NCI-H446 treated with DMSO at 0.1 percent for 48 hours (cell line): ENCODE measurements at regions not wholly inside any gene's neighbourhood (a gene's known extent, or its start where the extent isn't known, plus 50 kb on each side); places are given as distances from the start of the nearest gene placed in this dataset.
"Not testable (repeated sequence)": the region's sequence is repeated elsewhere in the genome, so short reads cannot be mapped to it uniquely, and the experiment has no call there.

Experiments used
- DNase-seq: peaks from one replicate; lab custom pipeline; 2025; lab: John Stamatoyannopoulos, UW

GRCh38 chr1:116298213-116298579, 74.8 kb upstream of the ATP1A1 start:
- DNase-seq: not testable (repeated sequence)

- DNase-seq: no peak
These were observed 74.3 kb upstream of the ATP1A1 start for GRCh38 chr1:116298746-116299145.

- DNase-seq: no peak
These were observed 73.8 kb upstream of the ATP1A1 start for GRCh38 chr1:116299248-116299647.

- no peak for DNase-seq
These were observed 70.8 kb upstream of the ATP1A1 start for GRCh38 chr1:116302281-116302680.

GRCh38 chr1:116306102-116306501, 66.9 kb upstream of the ATP1A1 start:
- no peak for DNase-seq

GRCh38 chr1:116306840-116307442, 66.1 kb upstream of the ATP1A1 start:
- no peak for DNase-seq

- DNase-seq: no peak
These were observed 64.8 kb upstream of the ATP1A1 start for GRCh38 chr1:116308276-116308675.

- DNase-seq: no peak
These were observed 63.8 kb upstream of the ATP1A1 start for GRCh38 chr1:116309090-116309870.

- no peak for DNase-seq
These were observed 62.9 kb upstream of the ATP1A1 start for GRCh38 chr1:116310180-116310579.

GRCh38 chr1:116311193-116311592, 61.9 kb upstream of the ATP1A1 start:
- no peak for DNase-seq

- no peak for DNase-seq
These were observed 61.0 kb upstream of the ATP1A1 start for GRCh38 chr1:116311756-116312680.

GRCh38 chr1:116312681-116313069, 60.4 kb upstream of the ATP1A1 start:
- DNase-seq: no peak

- no peak for DNase-seq
These were observed 59.3 kb upstream of the ATP1A1 start for GRCh38 chr1:116313776-116314175.

GRCh38 chr1:116314305-116314919, 58.6 kb upstream of the ATP1A1 start:
- no peak for DNase-seq

GRCh38 chr1:116316373-116316772, 56.7 kb upstream of the ATP1A1 start:
- DNase-seq: no peak

- DNase-seq: no peak
These were observed 54.1 kb upstream of the ATP1A1 start for GRCh38 chr1:116318897-116319296.

- DNase-seq: no peak
These were observed 52.2 kb upstream of the ATP1A1 start for GRCh38 chr1:116320874-116321273.

GRCh38 chr1:116321766-116322175, 51.3 kb upstream of the ATP1A1 start:
- no peak for DNase-seq

- no peak for DNase-seq
These were observed 50.2 kb upstream of the ATP1A1 start for GRCh38 chr1:116322752-116323405.
